ENCODE measurements at regions not wholly inside any gene's neighbourhood (a gene's known extent, or its start where the extent isn't known, plus 50 kb on each side); places are given as distances from the start of the nearest gene placed in this dataset.
"Not testable (repeated sequence)": the region's sequence is repeated elsewhere in the genome, so short reads cannot be mapped to it uniquely, and the experiment has no call there.

- POLR2A ChIA-PET: no interaction called here
- Mint-ChIP-seq H3K27me3 (no peaks in the 10 kb centered on the region), H3K27ac (no peak overlapping the region), H3K4me1 (no peaks in the 10 kb centered on the region), H3K9me3 (peaks cover 6% of the 10 kb centered on the region), H3K36me3 (ENCODE audit: low read depth) (no peaks in the 10 kb centered on the region), H3K4me3 (no peak overlapping the region)
- CTCF ChIA-PET: no interaction called here
- no peak for DNase-seq
Observed at GRCh38 chr1:105626276-105626987, 1430.0 kb upstream of the PRMT6 start.

- H3K27ac Mint-ChIP-seq; DNase-seq; CTCF ChIA-PET; H3K27me3 Mint-ChIP-seq; H3K36me3 Mint-ChIP-seq (ENCODE audit: low read depth); H3K4me3 Mint-ChIP-seq; H3K4me1 Mint-ChIP-seq; POLR2A ChIA-PET: not testable (repeated sequence)
- H3K9me3 Mint-ChIP-seq: peaks cover 10% of the 10 kb centered on the region
Observed at GRCh38 chr1:105631153-105631744, 1425.2 kb upstream of the PRMT6 start.

DNA sequence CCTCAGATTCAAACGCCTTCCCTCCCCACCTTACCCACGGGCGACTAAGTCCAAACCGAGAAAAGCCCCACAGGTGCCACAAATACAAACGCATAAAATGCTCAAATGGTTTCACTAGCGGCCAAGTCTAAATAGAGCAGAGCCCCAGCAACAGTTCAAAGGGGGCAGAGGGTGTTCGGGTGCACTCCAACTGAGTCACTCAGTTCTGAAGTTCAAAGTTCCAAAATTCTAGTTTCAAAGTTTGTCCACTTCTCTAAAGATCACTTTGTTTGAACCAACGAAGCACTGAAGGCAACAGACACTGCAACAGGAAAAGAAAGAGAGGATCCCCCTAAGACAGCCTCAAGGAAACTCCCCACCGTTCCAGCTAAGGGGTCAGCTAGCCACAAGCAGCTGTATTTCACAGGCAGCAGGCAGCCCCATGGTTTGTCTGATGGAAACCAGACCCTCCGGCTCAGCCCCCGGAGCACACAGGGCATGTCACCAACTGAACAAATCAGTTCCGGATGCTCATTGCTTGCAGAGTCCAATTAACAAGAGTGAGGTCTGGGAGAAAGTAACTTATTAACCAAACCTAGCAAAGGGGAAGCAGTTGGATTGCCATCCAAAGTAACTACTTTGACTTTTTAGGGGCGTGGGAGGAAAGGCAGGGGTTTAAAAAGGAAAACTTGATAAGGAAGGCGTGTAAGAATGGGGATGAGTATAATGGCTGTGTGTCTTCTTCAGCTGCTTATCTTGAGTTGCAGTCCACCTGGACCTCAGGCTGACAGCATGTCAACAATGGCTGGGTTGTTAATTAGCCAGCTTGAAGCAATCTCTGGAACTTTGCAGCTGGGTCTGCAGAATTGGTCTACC lies 1423.9 kb upstream of the PRMT6 start:
- Mint-ChIP-seq H3K9me3 (peaks cover 12% of the 10 kb centered on the region), H3K4me3 (no peak overlapping the region), H3K27me3 (no peaks in the 10 kb centered on the region), H3K36me3 (ENCODE audit: low read depth) (no peaks in the 10 kb centered on the region), H3K4me1 (no peaks in the 10 kb centered on the region), H3K27ac (no peak overlapping the region)
- POLR2A ChIA-PET: no interaction called here
- CTCF ChIA-PET: no interaction called here
- no peak for DNase-seq

DNA sequence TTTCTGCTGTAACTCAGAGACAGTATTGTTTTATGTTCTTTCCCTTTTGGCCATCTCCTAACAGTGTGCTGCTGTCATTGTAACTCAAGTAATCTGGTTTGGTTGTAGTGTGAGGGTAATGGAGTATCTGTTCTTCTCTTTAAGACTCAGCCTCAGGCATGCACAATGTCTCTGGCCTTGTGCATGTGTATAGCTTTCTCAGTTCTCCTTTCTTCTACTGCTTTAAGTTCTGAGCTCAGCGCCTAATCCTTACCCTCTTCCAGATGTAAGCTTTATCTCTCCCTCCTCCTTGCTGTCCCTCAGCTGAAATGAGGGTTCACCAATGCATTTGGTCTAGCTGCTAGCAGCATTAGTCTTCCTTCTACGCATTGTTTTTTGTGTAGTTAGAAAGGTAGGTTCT lies 1420.4 kb upstream of the PRMT6 start:
- Mint-ChIP-seq H3K4me3 (no peak overlapping the region), H3K36me3 (ENCODE audit: low read depth) (no peaks in the 10 kb centered on the region), H3K4me1 (no peaks in the 10 kb centered on the region), H3K27me3 (no peaks in the 10 kb centered on the region), H3K9me3 (peaks cover 13% of the 10 kb centered on the region), H3K27ac (no peak overlapping the region)
- ChIA-PET CTCF (no interaction called here), POLR2A (no interaction called here)
- DNase-seq: no peak

- Mint-ChIP-seq H3K27me3 (no peaks in the 10 kb centered on the region), H3K36me3 (ENCODE audit: low read depth) (no peaks in the 10 kb centered on the region), H3K9me3 (peaks cover 9% of the 10 kb centered on the region), H3K4me1 (no peaks in the 10 kb centered on the region), H3K27ac (no peak overlapping the region), H3K4me3 (no peak overlapping the region)
- ChIA-PET CTCF (no interaction called here), POLR2A (no interaction called here)
- no peak for DNase-seq
Observed at GRCh38 chr1:105641407-105641806, 1415.1 kb upstream of the PRMT6 start.

DNA sequence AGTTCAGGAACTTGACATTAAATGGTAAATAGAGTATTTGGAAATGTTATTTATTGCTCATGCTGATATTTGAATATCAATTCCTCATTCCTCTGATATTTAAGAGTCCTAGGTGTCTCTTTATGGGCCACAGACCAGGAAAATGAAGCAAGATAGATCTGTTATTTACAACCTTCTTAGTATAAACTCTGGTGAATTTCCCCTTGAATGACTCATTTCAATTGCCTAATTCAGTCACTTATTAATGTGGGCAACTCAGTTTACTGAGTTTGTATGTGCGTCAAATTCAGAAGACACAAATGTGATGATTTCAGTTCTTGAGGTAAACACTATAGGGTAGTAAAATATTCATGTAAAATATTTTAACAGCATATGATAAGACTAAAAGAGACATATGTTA lies 1404.4 kb upstream of the PRMT6 start:
- CTCF ChIA-PET: no interaction called here
- Mint-ChIP-seq H3K9me3 (peaks cover 4% of the 10 kb centered on the region), H3K27ac (no peak overlapping the region), H3K36me3 (ENCODE audit: low read depth) (no peaks in the 10 kb centered on the region), H3K4me1 (no peaks in the 10 kb centered on the region), H3K4me3 (no peak overlapping the region), H3K27me3 (no peaks in the 10 kb centered on the region)
- DNase-seq: no peak
- POLR2A ChIA-PET: no interaction called here

- H3K36me3 Mint-ChIP-seq (ENCODE audit: low read depth): no peaks in the 10 kb centered on the region
- peaks cover 2% of the 10 kb centered on the region for H3K9me3 Mint-ChIP-seq
- no peaks in the 10 kb centered on the region for H3K4me1 Mint-ChIP-seq
- CTCF ChIA-PET: no interaction called here
- no peak for DNase-seq
- POLR2A ChIA-PET: no interaction called here
- H3K4me3 Mint-ChIP-seq: no peak overlapping the region
- no peaks in the 10 kb centered on the region for H3K27me3 Mint-ChIP-seq
- H3K27ac Mint-ChIP-seq: no peak overlapping the region
Observed at GRCh38 chr1:105655032-105655431, 1401.4 kb upstream of the PRMT6 start.

DNA sequence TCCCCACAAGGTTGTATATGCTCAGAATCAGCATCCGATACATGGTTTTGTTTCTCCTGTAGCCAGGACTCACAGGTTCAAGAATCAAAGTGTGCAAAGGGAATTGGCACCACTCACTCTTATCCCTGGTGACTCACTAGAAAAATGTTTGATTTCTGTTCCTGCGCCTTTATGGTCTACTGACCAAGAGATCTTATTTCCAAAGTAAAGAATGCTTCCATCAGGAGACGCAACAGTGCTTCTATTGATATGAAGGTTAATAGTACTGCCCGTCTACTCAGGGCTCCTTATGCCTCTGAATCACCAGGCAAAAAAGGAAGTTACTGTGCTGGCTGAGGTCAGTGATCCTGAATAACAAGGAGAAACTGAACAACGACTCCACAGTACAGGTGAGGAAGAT lies 1392.0 kb upstream of the PRMT6 start:
- ChIA-PET POLR2A (no interaction called here), CTCF (no interaction called here)
- Mint-ChIP-seq H3K4me1 (no peaks in the 10 kb centered on the region), H3K36me3 (ENCODE audit: low read depth) (no peaks in the 10 kb centered on the region), H3K9me3 (peaks cover 7% of the 10 kb centered on the region), H3K4me3 (no peak overlapping the region), H3K27ac (no peak overlapping the region), H3K27me3 (no peaks in the 10 kb centered on the region)
- no peak for DNase-seq

DNA sequence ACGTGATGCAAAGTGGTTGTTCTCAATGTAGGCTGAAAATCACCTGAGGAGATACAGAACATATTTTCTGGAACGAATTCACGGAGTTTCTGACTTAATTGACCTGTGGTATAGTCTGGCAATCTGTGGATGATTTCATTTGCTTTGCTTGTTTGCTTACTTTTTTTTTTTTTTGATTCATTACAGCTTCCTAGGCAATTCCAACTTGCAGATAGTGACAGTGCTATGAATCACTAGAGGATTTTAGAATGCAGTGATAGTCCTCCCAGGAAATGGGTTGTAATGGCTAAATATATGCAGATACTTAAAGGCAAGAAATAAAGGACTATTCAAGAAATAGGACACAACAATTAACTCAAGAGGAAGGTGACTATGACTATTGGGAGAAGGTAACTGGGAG lies 1378.1 kb upstream of the PRMT6 start:
- Mint-ChIP-seq H3K9me3 (peaks cover 8% of the 10 kb centered on the region), H3K36me3 (ENCODE audit: low read depth) (no peaks in the 10 kb centered on the region), H3K27ac (no peak overlapping the region), H3K4me3 (no peak overlapping the region), H3K4me1 (no peaks in the 10 kb centered on the region), H3K27me3 (no peaks in the 10 kb centered on the region)
- ChIA-PET POLR2A (no interaction called here), CTCF (no interaction called here)
- no peak for DNase-seq

DNA sequence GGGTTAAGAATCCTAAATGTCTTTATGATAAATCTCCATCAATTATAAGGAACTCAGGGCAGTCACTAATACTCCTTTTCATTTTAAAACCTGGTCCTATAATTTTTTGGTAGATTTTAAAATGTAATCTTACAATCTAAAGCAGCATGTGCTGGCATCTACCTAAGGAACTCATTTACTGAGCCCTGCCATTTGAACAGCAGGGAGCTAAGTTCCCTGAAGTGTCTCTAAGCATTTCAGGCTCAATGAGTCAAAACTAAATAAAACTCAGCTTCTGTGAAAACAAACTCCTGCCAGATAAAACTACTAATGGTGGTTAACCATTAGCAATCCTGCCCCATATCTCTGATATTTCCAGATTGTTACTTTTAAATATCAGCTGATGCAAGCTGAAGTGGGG lies 1371.8 kb upstream of the PRMT6 start:
- no peaks in the 10 kb centered on the region for H3K36me3 Mint-ChIP-seq (ENCODE audit: low read depth)
- no peak overlapping the region for H3K27ac Mint-ChIP-seq
- no peak for DNase-seq
- CTCF ChIA-PET: no interaction called here
- H3K4me3 Mint-ChIP-seq: no peak overlapping the region
- no peaks in the 10 kb centered on the region for H3K4me1 Mint-ChIP-seq
- no peaks in the 10 kb centered on the region for H3K27me3 Mint-ChIP-seq
- POLR2A ChIA-PET: no interaction called here
- H3K9me3 Mint-ChIP-seq: peaks cover 11% of the 10 kb centered on the region

DNA sequence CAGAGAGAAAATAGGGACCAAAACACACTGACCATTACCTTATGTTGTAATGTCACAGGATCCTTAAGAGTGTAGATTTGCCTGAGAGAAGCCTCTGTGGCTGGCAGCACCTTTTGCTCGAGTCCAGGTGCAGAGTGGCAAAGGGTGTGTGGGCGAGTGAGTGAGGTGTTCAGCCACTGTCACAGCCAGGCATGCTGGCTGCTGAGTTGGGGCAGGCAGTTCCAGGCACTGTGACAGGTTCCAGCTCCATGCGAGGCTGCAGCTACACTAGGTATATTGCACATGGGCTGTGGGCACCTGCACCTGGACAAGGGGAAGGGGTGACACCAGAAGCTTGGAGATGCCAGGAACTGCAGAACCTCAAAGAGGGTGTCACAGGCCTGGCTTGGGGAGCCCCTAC lies 1370.4 kb upstream of the PRMT6 start:
- no peak for DNase-seq
- Mint-ChIP-seq H3K4me1 (no peaks in the 10 kb centered on the region), H3K36me3 (ENCODE audit: low read depth) (no peaks in the 10 kb centered on the region), H3K9me3 (peaks cover 9% of the 10 kb centered on the region), H3K27me3 (no peaks in the 10 kb centered on the region), H3K4me3 (no peak overlapping the region), H3K27ac (no peak overlapping the region)
- ChIA-PET POLR2A (no interaction called here), CTCF (no interaction called here)

DNA sequence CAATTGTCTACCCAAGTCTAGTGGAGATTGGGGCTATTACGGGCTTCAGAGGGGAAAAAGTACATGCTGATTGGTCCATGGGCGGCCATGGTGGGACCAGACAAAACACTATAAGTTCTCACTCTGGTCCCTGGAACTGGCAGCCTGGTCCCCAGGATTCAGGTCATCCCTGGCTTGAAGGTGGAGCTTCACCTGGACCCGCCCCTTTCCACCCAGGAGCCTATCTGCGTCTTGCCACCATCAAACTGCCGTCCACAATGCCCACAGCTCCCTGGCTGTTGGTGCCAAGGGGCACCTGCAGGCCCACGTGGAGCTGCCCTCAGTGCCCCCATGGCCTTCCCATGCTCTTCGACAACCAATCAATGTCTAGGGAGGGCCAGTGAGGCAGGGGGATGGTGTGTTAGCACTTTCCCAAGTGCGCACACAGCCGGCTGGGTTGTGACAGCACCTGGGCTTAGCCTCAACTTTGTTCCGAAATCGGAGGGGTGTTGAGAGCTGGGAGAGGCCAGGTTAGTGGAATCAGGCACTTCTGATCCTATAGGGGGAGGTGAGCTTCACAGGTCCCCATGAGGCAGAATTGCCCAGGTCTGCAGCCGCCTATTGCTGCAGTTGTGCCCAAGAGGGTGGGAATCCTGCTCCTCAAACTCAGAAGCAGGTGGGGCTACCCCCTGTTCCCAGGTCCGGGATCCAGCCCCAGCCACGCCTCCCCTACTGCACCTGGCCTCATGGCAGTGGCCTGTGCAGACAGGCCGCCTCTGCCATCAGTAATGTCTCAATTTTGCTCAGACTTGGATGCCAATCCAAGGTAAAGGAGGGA lies 1369.4 kb upstream of the PRMT6 start:
- ChIA-PET CTCF (no interaction called here), POLR2A (no interaction called here)
- peaks cover 9% of the 10 kb centered on the region for H3K9me3 Mint-ChIP-seq
- no peaks in the 10 kb centered on the region for H3K36me3 Mint-ChIP-seq (ENCODE audit: low read depth)
- no peak overlapping the region for H3K4me3 Mint-ChIP-seq
- DNase-seq: no peak
- no peaks in the 10 kb centered on the region for H3K4me1 Mint-ChIP-seq
- no peak overlapping the region for H3K27ac Mint-ChIP-seq
- H3K27me3 Mint-ChIP-seq: no peaks in the 10 kb centered on the region

GRCh38 chr1:105700723-105701122 lies 1355.8 kb upstream of the PRMT6 start:
- H3K27ac Mint-ChIP-seq: no peak overlapping the region
- ChIA-PET CTCF (no interaction called here), POLR2A (no interaction called here)
- no peaks in the 10 kb centered on the region for H3K36me3 Mint-ChIP-seq (ENCODE audit: low read depth)
- H3K9me3 Mint-ChIP-seq: peaks cover 7% of the 10 kb centered on the region
- H3K27me3 Mint-ChIP-seq: no peaks in the 10 kb centered on the region
- no peak for DNase-seq
- no peak overlapping the region for H3K4me3 Mint-ChIP-seq
- no peaks in the 10 kb centered on the region for H3K4me1 Mint-ChIP-seq

Measured in activated CD4-positive, alpha-beta T cell treated with anti-CD3 and anti-CD28 coated beads, Interleukin-2, amount 10 ng/mL, durations not matched to agents 7 days and 5 days (primary cell).